HEK293T (cell line): ENCODE measurements at regions not wholly inside any gene's neighbourhood (a gene's known extent, or its start where the extent isn't known, plus 50 kb on each side); places are given as distances from the start of the nearest gene placed in this dataset.

Source experiments
- BHLHE40 ChIP-seq: fragments of 450-650 bp; IDR thresholded peaks from 2 replicates; pipeline ENCODE4 v1.6.1; 2016; ENCODE audit warnings: mild to moderate bottlenecking, moderate library complexity, borderline replicate concordance
- ELF4 ChIP-seq: fragments of 450-650 bp; IDR thresholded peaks from 2 replicates; pipeline ENCODE4 v1.6.1; 2017; ENCODE audit warnings: antibody characterized with exemption
- FOXA1 ChIP-seq: fragments of 450-650 bp; IDR thresholded peaks from 2 replicates; pipeline ENCODE4 v1.6.1; 2016; ENCODE audit warnings: mild to moderate bottlenecking
- PKNOX1 ChIP-seq: fragments of 450-650 bp; IDR thresholded peaks from 2 replicates; pipeline ENCODE4 v1.6.1; 2016
- SP1 ChIP-seq: fragments of 450-650 bp; IDR thresholded peaks from 2 replicates; pipeline ENCODE4 v1.6.1; 2017

GRCh38 chr18:47390410-47391024 is 139.1 kb upstream of the SKOR2 start:
- TF ChIP-seq FOXA1 (no peak), ELF4 (no peak), PKNOX1 (no peak), BHLHE40 (no peak), SP1 (no peak)
